ENCODE measurements at regions not wholly inside any gene's neighbourhood (a gene's known extent, or its start where the extent isn't known, plus 50 kb on each side); places are given as distances from the start of the nearest gene placed in this dataset.
"Not testable (repeated sequence)": the region's sequence is repeated elsewhere in the genome, so short reads cannot be mapped to it uniquely, and the experiment has no call there.

- in situ Hi-C loops (cut with HindIII; ENCODE audit: low pct_ligation_motif_present, low pct_unique_long_range_greater_than_20kb, low sequenced_read_pairs) = no loop called here
Observed at GRCh38 chrX:150199181-150199580, 163.9 kb upstream of the MAMLD1 start.

DNA sequence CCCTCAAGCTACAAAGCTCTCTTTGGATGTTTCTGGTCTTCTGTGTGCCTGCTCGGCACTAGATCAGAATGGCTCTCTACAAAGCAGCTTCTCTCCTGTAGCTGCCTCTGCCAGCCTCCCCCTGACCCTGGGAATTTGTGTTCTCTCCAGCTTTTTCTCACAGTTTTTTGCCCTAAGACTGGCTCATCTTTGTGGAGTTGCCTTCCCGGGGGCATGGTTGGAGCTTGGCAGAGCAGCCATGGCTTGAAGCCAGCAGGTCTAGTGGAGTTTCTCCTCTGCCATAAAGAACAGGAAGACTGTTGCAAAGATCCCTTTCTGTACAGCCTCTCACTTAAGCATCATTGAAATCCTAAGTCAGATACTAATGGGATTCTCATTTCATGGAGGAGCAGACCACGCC is 163.3 kb upstream of the MAMLD1 start:
- no peak for DNase-seq
- in situ Hi-C loops (cut with HindIII; ENCODE audit: low pct_ligation_motif_present, low pct_unique_long_range_greater_than_20kb, low sequenced_read_pairs) = no loop called here

More at GRCh38 chrX:150199181-150199580, 163.9 kb upstream of the MAMLD1 start:
- no peak for DNase-seq

DNA sequence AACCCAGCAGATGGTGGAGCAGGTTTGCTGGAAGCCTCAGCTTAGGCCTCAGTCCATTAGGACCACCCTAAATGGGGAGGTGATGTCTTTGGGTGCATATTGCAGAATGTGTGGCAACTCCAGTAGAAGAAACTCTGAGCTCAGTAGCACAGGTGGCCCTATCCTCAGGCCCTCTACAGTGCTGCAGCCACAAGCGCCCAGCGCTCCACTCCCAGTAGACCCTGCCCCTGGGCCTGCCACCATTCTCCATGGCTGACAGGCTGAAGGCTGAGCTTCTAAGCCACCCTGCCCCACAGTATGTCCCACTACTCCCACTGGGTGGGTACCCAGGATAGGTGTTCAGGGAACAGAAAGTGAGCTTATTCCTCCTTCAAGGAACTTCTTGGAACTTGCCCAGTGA is 162.8 kb upstream of the MAMLD1 start:
- peak; percentile 0 for DNase-seq
- in situ Hi-C loops (cut with HindIII; ENCODE audit: low pct_ligation_motif_present, low pct_unique_long_range_greater_than_20kb, low sequenced_read_pairs) = no loop called here

DNA sequence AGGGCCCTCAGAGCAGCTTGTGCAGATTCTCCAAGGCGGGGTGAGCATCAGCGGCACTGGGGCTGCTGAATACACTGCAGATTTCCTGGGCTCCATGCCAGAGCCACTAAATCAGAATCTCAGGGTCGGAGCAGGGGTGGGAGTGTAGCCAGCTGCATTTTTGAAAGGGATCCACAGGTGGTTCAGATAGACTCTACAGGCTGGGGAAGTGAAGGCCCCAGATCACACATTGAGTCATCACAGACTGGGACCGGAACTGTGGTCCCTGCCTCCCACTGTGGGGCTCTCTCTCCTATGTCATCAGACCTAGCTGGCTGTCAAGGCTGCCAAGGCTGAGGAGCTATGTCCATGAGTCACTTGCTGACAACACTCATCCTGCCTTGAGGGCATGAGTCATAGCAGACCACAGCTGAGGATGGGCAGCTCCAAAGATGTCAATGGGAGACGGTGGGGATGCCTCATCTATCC is 162.3 kb upstream of the MAMLD1 start:
- peak; percentile 90 for DNase-seq
- in situ Hi-C loops (cut with HindIII; ENCODE audit: low pct_ligation_motif_present, low pct_unique_long_range_greater_than_20kb, low sequenced_read_pairs) = no loop called here

- in situ Hi-C loops (cut with HindIII; ENCODE audit: low pct_ligation_motif_present, low pct_unique_long_range_greater_than_20kb, low sequenced_read_pairs) = no loop called here
Observed at GRCh38 chrX:150201391-150201790, 161.7 kb upstream of the MAMLD1 start.

DNA sequence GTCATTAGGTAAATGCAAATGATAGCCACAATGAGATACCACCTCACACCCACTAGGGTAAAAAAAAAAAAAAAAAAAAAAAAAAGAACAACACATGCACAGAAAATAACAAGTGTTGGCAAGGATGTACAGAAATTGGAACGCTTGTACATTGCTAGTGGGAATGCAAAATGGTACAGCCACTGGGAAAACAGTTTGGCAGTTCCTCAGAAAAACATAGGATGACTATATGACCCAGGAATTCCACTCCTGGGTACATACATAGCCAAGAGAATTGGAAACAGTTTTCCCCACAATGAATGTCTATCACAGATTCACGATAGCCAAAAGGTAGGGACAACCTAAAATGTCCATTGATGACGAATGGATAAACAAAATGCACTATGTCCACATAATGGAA is 161.3 kb upstream of the MAMLD1 start:
- in situ Hi-C loops (cut with HindIII; ENCODE audit: low pct_ligation_motif_present, low pct_unique_long_range_greater_than_20kb, low sequenced_read_pairs) = no loop called here
- DNase-seq = no peak

More at GRCh38 chrX:150201391-150201790, 161.7 kb upstream of the MAMLD1 start:
- DNase-seq = no peak

GRCh38 chrX:150202641-150203247 is 160.4 kb upstream of the MAMLD1 start:
- in situ Hi-C loops (cut with HindIII; ENCODE audit: low pct_ligation_motif_present, low pct_unique_long_range_greater_than_20kb, low sequenced_read_pairs) = no loop called here
- DNase-seq = no peak

DNA sequence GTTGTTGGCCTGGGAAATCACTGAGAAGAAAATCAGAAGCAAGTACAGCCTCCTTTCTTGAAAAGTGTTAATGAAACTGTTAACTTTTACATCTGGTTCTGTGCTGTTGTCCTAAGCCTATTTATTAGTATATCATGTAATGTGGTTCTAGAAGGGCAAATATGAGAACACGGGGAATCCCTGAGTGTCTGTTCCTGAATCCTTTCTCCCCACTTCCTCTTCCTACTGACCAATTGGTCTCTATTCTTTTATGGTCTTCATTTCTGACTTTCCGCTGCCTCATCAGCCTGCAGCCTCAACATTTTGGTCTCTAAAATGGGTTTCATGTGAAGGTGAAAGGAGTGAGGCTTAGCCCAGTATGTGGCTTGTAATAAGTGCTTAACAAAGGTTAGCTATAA is 159.9 kb upstream of the MAMLD1 start:
- no peak for DNase-seq
- in situ Hi-C loops (cut with HindIII; ENCODE audit: low pct_ligation_motif_present, low pct_unique_long_range_greater_than_20kb, low sequenced_read_pairs) = no loop called here

GRCh38 chrX:150205011-150205410 is 158.1 kb upstream of the MAMLD1 start:
- peak; percentile 3 for DNase-seq
- in situ Hi-C loops (cut with HindIII; ENCODE audit: low pct_ligation_motif_present, low pct_unique_long_range_greater_than_20kb, low sequenced_read_pairs) = no loop called here

DNA sequence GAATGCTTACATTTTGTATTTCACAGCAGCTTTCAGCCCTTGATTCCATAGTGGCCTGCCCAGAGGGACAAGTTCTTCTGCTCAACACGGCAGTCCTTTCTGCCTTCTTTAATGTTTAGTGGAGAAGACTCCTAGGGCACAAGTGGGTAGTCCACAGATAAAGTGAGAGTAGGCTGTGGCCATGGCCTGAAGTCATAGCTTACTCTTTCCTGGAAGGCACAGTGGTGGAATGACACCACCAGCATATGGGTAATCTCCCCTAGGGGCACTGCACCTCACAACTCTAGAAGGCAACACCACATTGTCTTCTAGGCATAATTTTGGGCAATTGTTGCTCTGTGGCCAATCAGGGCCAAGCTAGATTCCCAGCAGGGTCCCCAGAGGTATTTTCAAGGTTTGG is 155.4 kb upstream of the MAMLD1 start:
- no peak for DNase-seq
- in situ Hi-C loops (cut with HindIII; ENCODE audit: low pct_ligation_motif_present, low pct_unique_long_range_greater_than_20kb, low sequenced_read_pairs) = no loop called here

GRCh38 chrX:150211988-150212387 is 151.1 kb upstream of the MAMLD1 start:
- DNase-seq = no peak
- in situ Hi-C loops (cut with HindIII; ENCODE audit: low pct_ligation_motif_present, low pct_unique_long_range_greater_than_20kb, low sequenced_read_pairs) = no loop called here

GRCh38 chrX:150212672-150213480 is 150.2 kb upstream of the MAMLD1 start:
- DNase-seq = no peak
- in situ Hi-C loops (cut with HindIII; ENCODE audit: low pct_ligation_motif_present, low pct_unique_long_range_greater_than_20kb, low sequenced_read_pairs) = no loop called here

DNA sequence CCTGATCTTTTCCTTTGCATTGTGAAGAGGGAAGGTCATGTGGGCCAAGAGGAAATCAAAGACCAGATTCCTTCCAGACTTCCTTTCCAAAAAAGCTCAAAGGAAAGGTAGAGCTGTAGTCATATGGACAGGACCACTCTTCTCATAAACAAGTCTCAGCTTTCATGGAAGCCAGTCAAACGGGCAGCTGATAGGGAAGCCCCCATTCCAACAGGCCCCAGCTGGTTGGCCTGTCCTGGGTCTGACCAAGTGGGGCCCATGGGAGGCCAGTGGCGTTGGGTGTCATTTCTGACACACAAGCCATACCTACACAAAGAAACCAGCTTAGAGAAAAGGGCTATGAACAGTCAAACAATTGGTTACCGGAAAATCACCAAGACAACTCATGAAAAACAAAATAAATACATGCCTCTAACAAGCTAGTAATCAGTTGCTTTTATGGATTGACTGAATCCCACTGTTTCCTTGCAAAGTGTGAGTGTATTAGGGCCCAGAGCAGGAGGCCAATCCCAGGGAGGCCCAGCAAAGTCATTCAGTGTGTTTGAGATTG is 149.6 kb upstream of the MAMLD1 start:
- in situ Hi-C loops (cut with HindIII; ENCODE audit: low pct_ligation_motif_present, low pct_unique_long_range_greater_than_20kb, low sequenced_read_pairs) = no loop called here
- DNase-seq = no peak

DNA sequence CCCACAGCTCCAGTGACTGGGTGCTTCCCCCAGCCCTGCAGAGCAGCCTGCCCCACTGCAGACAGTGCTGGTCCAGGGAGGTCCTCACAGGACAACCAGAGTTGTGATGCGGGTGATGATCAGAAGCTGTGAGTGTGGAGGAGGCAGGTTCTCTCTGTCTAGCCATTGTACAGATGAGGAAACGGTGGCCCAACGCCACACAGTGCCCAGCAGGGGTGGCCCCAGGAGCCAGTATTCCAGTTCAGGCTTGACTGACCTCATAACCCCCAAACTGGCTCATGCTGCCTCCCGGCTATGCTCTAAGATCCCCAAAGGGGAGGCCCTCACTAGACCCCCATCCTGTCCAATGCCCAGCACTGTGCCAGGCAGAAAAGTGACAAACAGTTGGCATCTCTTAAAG is 147.1 kb upstream of the MAMLD1 start:
- in situ Hi-C loops (cut with HindIII; ENCODE audit: low pct_ligation_motif_present, low pct_unique_long_range_greater_than_20kb, low sequenced_read_pairs); DNase-seq: not testable (repeated sequence)

GRCh38 chrX:150216716-150217115 is 146.4 kb upstream of the MAMLD1 start:
- in situ Hi-C loops (cut with HindIII; ENCODE audit: low pct_ligation_motif_present, low pct_unique_long_range_greater_than_20kb, low sequenced_read_pairs) = no loop called here

GRCh38 chrX:150217609-150218008 is 145.5 kb upstream of the MAMLD1 start:
- in situ Hi-C loops (cut with HindIII; ENCODE audit: low pct_ligation_motif_present, low pct_unique_long_range_greater_than_20kb, low sequenced_read_pairs) = no loop called here

More at GRCh38 chrX:150216716-150217115, 146.4 kb upstream of the MAMLD1 start:
- DNase-seq = no peak

DNA sequence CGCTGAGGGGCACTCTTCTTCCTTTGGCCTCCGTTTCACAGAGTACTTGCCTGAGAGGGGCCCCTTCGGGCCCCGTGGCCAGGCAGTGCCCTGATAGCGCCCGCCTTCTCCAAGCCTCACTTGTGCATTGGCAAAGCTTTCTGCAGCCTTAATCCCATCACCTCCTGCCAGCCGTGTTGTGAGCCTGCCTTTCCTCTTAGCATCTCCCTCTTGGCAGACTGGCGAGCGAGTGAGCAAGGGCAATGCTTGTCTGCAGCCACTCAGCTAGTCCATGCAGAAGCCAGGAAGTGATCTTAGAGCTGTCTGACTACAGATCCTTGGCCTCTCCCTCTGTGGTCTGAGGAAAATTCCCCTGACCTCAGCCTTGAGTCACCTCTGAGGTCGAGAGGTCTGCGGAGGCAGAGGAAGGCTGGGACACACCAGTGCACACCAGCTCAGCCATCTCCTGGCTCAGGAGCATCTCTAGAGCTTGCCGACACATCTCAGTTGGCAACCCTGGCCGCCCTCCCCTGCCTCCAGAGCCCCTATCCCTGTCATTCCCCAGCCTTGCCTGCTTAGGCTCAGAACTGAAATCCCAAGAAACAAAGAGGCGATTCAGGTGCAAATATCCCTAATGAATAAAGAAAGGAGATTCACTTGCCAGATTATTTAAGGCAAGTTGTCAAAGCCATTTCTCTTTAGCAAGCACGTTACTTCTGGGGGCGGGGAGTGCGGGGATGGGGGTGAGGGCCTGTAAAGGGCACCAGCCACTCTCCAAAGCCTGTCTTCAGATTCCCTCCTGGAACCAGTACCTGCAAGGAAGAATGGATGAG is 143.5 kb upstream of the MAMLD1 start:
- DNase-seq = peak; percentile 76
- in situ Hi-C loops (cut with HindIII; ENCODE audit: low pct_ligation_motif_present, low pct_unique_long_range_greater_than_20kb, low sequenced_read_pairs) = no loop called here

More at GRCh38 chrX:150217609-150218008, 145.5 kb upstream of the MAMLD1 start:
- no peak for DNase-seq

DNA sequence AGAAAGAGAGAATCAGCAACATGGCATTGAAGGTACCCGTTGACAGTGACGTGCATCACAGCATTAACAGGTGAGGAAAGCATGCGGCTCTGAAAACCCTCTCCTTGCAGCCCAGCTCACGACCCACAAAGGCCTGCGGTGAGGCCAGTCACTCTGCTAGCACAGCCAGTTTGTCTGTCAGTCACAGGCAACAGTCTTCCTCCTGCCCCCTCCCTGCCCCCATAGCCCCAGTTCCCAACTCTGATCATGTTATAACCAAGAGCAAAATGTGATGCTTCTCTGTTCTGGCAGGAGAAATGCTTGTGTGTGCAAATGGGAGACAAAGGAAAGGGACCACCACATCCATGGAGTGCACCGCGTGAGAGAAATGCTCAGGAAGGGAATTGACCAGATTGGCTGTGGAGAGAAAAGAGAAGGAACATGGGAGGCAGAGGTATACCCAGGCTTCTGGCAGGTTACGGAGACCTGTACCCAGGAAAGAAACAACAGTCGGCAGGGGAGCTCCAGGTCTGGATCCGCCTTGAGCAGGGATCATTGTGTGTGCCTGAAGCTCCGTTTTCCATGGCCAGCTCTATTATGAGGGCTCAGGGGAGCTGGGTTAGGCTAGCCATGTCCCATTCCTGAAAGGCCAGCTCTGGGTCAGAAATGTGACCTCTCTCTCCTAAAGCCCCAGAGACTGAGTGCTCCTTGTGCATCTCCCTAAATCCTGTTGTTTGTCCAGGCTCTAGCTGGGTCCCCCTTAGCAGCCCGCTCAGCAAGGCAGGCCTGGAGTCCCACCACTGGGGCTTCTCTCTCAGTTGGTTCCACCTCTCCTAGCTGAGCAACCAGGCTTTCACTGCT is 139.7 kb upstream of the MAMLD1 start:
- in situ Hi-C loops (cut with HindIII; ENCODE audit: low pct_ligation_motif_present, low pct_unique_long_range_greater_than_20kb, low sequenced_read_pairs) = no loop called here
- no peak for DNase-seq
